ENCODE measurements at regions not wholly inside any gene's neighbourhood (a gene's known extent, or its start where the extent isn't known, plus 50 kb on each side); places are given as distances from the start of the nearest gene placed in this dataset.

DNA sequence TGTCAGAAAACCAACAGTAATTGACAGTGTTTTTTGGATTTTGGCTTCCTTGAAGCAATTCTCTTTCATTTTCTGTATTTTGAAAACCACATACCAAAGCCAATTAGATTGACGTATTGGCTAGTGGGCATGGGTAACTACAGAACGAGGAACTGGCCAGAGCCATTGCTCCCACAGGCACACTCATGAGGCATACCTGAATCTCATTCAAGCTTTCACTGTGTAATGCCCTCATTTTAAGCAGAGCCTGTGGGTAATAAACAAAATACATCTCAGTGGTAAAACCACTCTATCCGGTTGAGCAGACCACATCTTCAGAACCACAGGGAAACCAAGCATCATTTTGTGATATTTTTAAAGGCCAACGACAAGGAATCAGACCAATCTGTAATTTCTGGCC is 394.1 kb downstream of the ZNF608 start:
- intact Hi-C loops (cut with micrococcal nuclease) (no loop called here), dilution Hi-C loops (cut with MboI; ENCODE audit: extremely low pct_ligation_motif_present, low sequenced_read_pairs) (no loop called here)
- Histone ChIP-seq H3K4me1 (ENCODE audit: control insufficient read depth, extremely low read depth, insufficient read depth, low read length) (no peaks in the 10 kb centered on the region), H3K9me3 (replicated peaks; ENCODE audit: control insufficient read depth, insufficient read depth, low read length) (no peaks in the 10 kb centered on the region), H3K9me1 (replicated peaks; ENCODE audit: control insufficient read depth, extremely low read depth, insufficient read depth, low read length) (no peaks in the 10 kb centered on the region), H4K20me1 (replicated peaks; ENCODE audit: control insufficient read depth, extremely low read depth, insufficient read depth, low read length) (no peaks in the 10 kb centered on the region), H3K27ac (ENCODE audit: insufficient read depth, low read depth, low read length) (no peak overlapping the region), H3K27me3 (ENCODE audit: control insufficient read depth in 2 of 2, insufficient read depth in 2 of 2, low read length in 2 of 2) (peaks cover 0 to 3% of the 10 kb centered on the region in 2 experiments), H2AFZ (ENCODE audit: low read depth, low read length) (no peak overlapping the region), H3K4me3 (replicated peaks in 1 of 3; ENCODE audit: insufficient read depth in 1 of 3, low read depth in 1 of 3, low read length in 3 of 3) (no peak overlapping the region), H3K36me3 (ENCODE audit: control insufficient read depth in 2 of 2, extremely low read depth in 1 of 2, insufficient read depth in 2 of 2, low read length in 2 of 2) (no peaks in the 10 kb centered on the region), H3K9ac (replicated peaks; ENCODE audit: extremely low read depth, insufficient read depth, low read length) (no peak overlapping the region), H3K79me2 (ENCODE audit: control insufficient read depth, insufficient read depth, low read length) (no peaks in the 10 kb centered on the region), H3K4me2 (ENCODE audit: insufficient read depth, low read length) (no peak overlapping the region)
- DNase-seq (ENCODE audit: low read depth, low spot score) = no peak
- BruUV-seq (replicated peaks) = no TSS peak
- FAIRE-seq = no peak
- TF ChIP-seq CTCF (IDR thresholded peaks at IDR 0.05; ENCODE audit: extremely low read depth in 1 of 2, insufficient read depth in 1 of 2, low read depth in 1 of 2, low read length in 2 of 2) (no peak), EZH2 (IDR thresholded peaks at IDR 0.05; ENCODE audit: borderline replicate concordance, low read depth, low read length, severe bottlenecking) (no peak), MAX (IDR thresholded peaks at IDR 0.05; ENCODE audit: insufficient read depth, insufficient read length) (no peak), JUN (IDR thresholded peaks at IDR 0.05; ENCODE audit: borderline replicate concordance, insufficient read depth, insufficient read length, low read depth) (no peak), POLR2AphosphoS5 (IDR thresholded peaks at IDR 0.05; ENCODE audit: insufficient read depth, low read depth, low read length) (no peak), GATA2 (IDR thresholded peaks at IDR 0.05; ENCODE audit: insufficient read depth, insufficient read length, low read depth, low read length) (no peak), POLR2A (IDR thresholded peaks at IDR 0.05; ENCODE audit: low read depth, low read length) (no peak), MYC (IDR thresholded peaks at IDR 0.05; ENCODE audit: low read depth, low read length) (no peak), FOS (IDR thresholded peaks at IDR 0.05; ENCODE audit: borderline replicate concordance, insufficient read depth, low read length) (no peak)
- ChIA-PET CTCF (no interaction called here), POLR2A (no interaction called here)

Data from endothelial cell of umbilical vein (primary cell).